ENCODE measurements at regions not wholly inside any gene's neighbourhood (a gene's known extent, or its start where the extent isn't known, plus 50 kb on each side); places are given as distances from the start of the nearest gene placed in this dataset.

- no peak for DNase-seq (ENCODE audit: low read depth)
Observed at GRCh38 chr10:3691482-3691881, 93.5 kb downstream of the KLF6 start.

GRCh38 chr10:3689871-3690510 is 95.0 kb downstream of the KLF6 start:
- DNase-seq (ENCODE audit: low read depth) = no peak

- no peak for DNase-seq (ENCODE audit: low read depth)
Observed at GRCh38 chr10:3687510-3688081, 97.4 kb downstream of the KLF6 start.

GRCh38 chr10:3685384-3685783 is 99.6 kb downstream of the KLF6 start:
- DNase-seq (ENCODE audit: low read depth) = no peak

GRCh38 chr10:3684891-3685290 is 100.1 kb downstream of the KLF6 start:
- DNase-seq (ENCODE audit: low read depth) = no peak

- DNase-seq (ENCODE audit: low read depth) = no peak
Observed at GRCh38 chr10:3683560-3683959, 101.4 kb downstream of the KLF6 start.

GRCh38 chr10:3682745-3683144 is 102.3 kb downstream of the KLF6 start:
- no peak for DNase-seq (ENCODE audit: low read depth)

GRCh38 chr10:3681642-3682554 is 103.1 kb downstream of the KLF6 start:
- no peak for DNase-seq (ENCODE audit: low read depth)

- no peak for DNase-seq (ENCODE audit: low read depth)
Observed at GRCh38 chr10:3679950-3680629, 104.9 kb downstream of the KLF6 start.

- no peak for DNase-seq (ENCODE audit: low read depth)
Observed at GRCh38 chr10:3678629-3679227, 106.3 kb downstream of the KLF6 start.

- DNase-seq (ENCODE audit: low read depth) = no peak
Observed at GRCh38 chr10:3676564-3676963, 108.4 kb downstream of the KLF6 start.

GRCh38 chr10:3672220-3672619 is 112.8 kb downstream of the KLF6 start:
- DNase-seq (ENCODE audit: low read depth) = no peak

- DNase-seq (ENCODE audit: low read depth) = no peak
Observed at GRCh38 chr10:3671386-3671955, 113.5 kb downstream of the KLF6 start.

GRCh38 chr10:3668966-3669330 is 116.1 kb downstream of the KLF6 start:
- no peak for DNase-seq (ENCODE audit: low read depth)

GRCh38 chr10:3668276-3668965 is 116.6 kb downstream of the KLF6 start:
- DNase-seq (ENCODE audit: low read depth) = peak; percentile 17

- DNase-seq (ENCODE audit: low read depth) = no peak
Observed at GRCh38 chr10:3666525-3667302, 118.3 kb downstream of the KLF6 start.

- no peak for DNase-seq (ENCODE audit: low read depth)
Observed at GRCh38 chr10:3665316-3665908, 119.6 kb downstream of the KLF6 start.

- DNase-seq (ENCODE audit: low read depth) = no peak
Observed at GRCh38 chr10:3662775-3663174, 122.2 kb downstream of the KLF6 start.

GRCh38 chr10:3661271-3661670 is 123.7 kb downstream of the KLF6 start:
- DNase-seq (ENCODE audit: low read depth) = no peak

- DNase-seq (ENCODE audit: low read depth) = no peak
Observed at GRCh38 chr10:3660753-3661152, 124.3 kb downstream of the KLF6 start.
